MG63 (cell line): ENCODE measurements at regions not wholly inside any gene's neighbourhood (a gene's known extent, or its start where the extent isn't known, plus 50 kb on each side); places are given as distances from the start of the nearest gene placed in this dataset.
"Not testable (repeated sequence)": the region's sequence is repeated elsewhere in the genome, so short reads cannot be mapped to it uniquely, and the experiment has no call there.

Experiments
- DNase-seq: peaks from one replicate; pipeline ENCODE4 v3.0.0-alpha.2; 2020
- H3K27me3 ChIP-seq: fragments of 250-450 bp; sonication (Bioruptor Pico); 2 replicates; pipeline ENCODE4 v1.5.1; 2020; ENCODE audit warnings: mild to moderate bottlenecking, moderate library complexity
- H3K36me3 ChIP-seq: fragments of 250-450 bp; sonication (Bioruptor Pico); 2 replicates; pipeline ENCODE4 v1.5.1; 2020; ENCODE audit warnings: mild to moderate bottlenecking, moderate library complexity
- H3K4me3 ChIP-seq: fragments of 250-450 bp; sonication (Bioruptor Pico); 2 replicates; pipeline ENCODE4 v1.5.1; 2020; ENCODE audit warnings: mild to moderate bottlenecking, moderate library complexity
- H3K9me3 ChIP-seq: fragments of 250-450 bp; sonication (Bioruptor Pico); 2 replicates; pipeline ENCODE4 v1.5.1; 2020; ENCODE audit warnings: mild to moderate bottlenecking, moderate library complexity

- no peaks in the 10 kb centered on the region for H3K27me3 ChIP-seq
- no peak overlapping the region for H3K4me3 ChIP-seq
- DNase-seq, result no peak
- H3K9me3 ChIP-seq, result no peaks in the 10 kb centered on the region
- no peaks in the 10 kb centered on the region for H3K36me3 ChIP-seq
Observed at GRCh38 chr20:53783768-53784167, 190.1 kb upstream of the ZNF217 start.

GRCh38 chr20:53782612-53783246 lies 189.1 kb upstream of the ZNF217 start:
- DNase-seq, result no peak
- Histone ChIP-seq H3K9me3 (no peaks in the 10 kb centered on the region), H3K4me3 (no peak overlapping the region), H3K27me3 (no peaks in the 10 kb centered on the region), H3K36me3 (no peaks in the 10 kb centered on the region)

GRCh38 chr20:53779822-53780221 lies 186.2 kb upstream of the ZNF217 start:
- no peak for DNase-seq
- H3K9me3 ChIP-seq, result no peaks in the 10 kb centered on the region
- no peak overlapping the region for H3K4me3 ChIP-seq
- H3K36me3 ChIP-seq, result no peaks in the 10 kb centered on the region
- no peaks in the 10 kb centered on the region for H3K27me3 ChIP-seq

- no peaks in the 10 kb centered on the region for H3K27me3 ChIP-seq
- no peaks in the 10 kb centered on the region for H3K9me3 ChIP-seq
- no peaks in the 10 kb centered on the region for H3K36me3 ChIP-seq
- no peak for DNase-seq
- H3K4me3 ChIP-seq, result no peak overlapping the region
Observed at GRCh38 chr20:53778736-53779135, 185.1 kb upstream of the ZNF217 start.

GRCh38 chr20:53778041-53778516 lies 184.4 kb upstream of the ZNF217 start:
- Histone ChIP-seq H3K9me3 (no peaks in the 10 kb centered on the region), H3K27me3 (no peaks in the 10 kb centered on the region), H3K4me3 (no peak overlapping the region), H3K36me3 (no peaks in the 10 kb centered on the region)
- DNase-seq, result no peak

GRCh38 chr20:53777402-53777801 lies 183.8 kb upstream of the ZNF217 start:
- DNase-seq, H3K9me3 ChIP-seq, H3K4me3 ChIP-seq, H3K36me3 ChIP-seq, H3K27me3 ChIP-seq: not testable (repeated sequence)

GRCh38 chr20:53776858-53777257 lies 183.2 kb upstream of the ZNF217 start:
- Histone ChIP-seq H3K9me3 (no peaks in the 10 kb centered on the region), H3K4me3 (no peak overlapping the region), H3K36me3 (no peaks in the 10 kb centered on the region), H3K27me3 (no peaks in the 10 kb centered on the region)
- no peak for DNase-seq

GRCh38 chr20:53774461-53775203 lies 181.0 kb upstream of the ZNF217 start:
- Histone ChIP-seq H3K27me3 (no peaks in the 10 kb centered on the region), H3K4me3 (no peak overlapping the region), H3K36me3 (no peaks in the 10 kb centered on the region), H3K9me3 (no peaks in the 10 kb centered on the region)
- DNase-seq, result peak; percentile 88

GRCh38 chr20:53773792-53774401 lies 180.3 kb upstream of the ZNF217 start:
- no peaks in the 10 kb centered on the region for H3K27me3 ChIP-seq
- no peaks in the 10 kb centered on the region for H3K9me3 ChIP-seq
- no peak overlapping the region for H3K4me3 ChIP-seq
- no peaks in the 10 kb centered on the region for H3K36me3 ChIP-seq
- DNase-seq, result peak; percentile 56

- H3K36me3 ChIP-seq, H3K4me3 ChIP-seq, H3K9me3 ChIP-seq, H3K27me3 ChIP-seq: not testable (repeated sequence)
- peak; percentile 60 for DNase-seq
Observed at GRCh38 chr20:53773066-53773791, 179.6 kb upstream of the ZNF217 start.

- Histone ChIP-seq H3K36me3 (no peaks in the 10 kb centered on the region), H3K4me3 (no peak overlapping the region), H3K9me3 (no peaks in the 10 kb centered on the region), H3K27me3 (no peaks in the 10 kb centered on the region)
- no peak for DNase-seq
Observed at GRCh38 chr20:53769041-53769440, 175.4 kb upstream of the ZNF217 start.

- no peaks in the 10 kb centered on the region for H3K27me3 ChIP-seq
- no peak for DNase-seq
- H3K9me3 ChIP-seq, result no peaks in the 10 kb centered on the region
- H3K4me3 ChIP-seq, result no peak overlapping the region
- no peaks in the 10 kb centered on the region for H3K36me3 ChIP-seq
Observed at GRCh38 chr20:53768329-53768728, 174.7 kb upstream of the ZNF217 start.

GRCh38 chr20:53767206-53767930 lies 173.7 kb upstream of the ZNF217 start:
- Histone ChIP-seq H3K27me3 (no peaks in the 10 kb centered on the region), H3K4me3 (no peak overlapping the region), H3K36me3 (no peaks in the 10 kb centered on the region), H3K9me3 (no peaks in the 10 kb centered on the region)
- DNase-seq, result no peak

- no peaks in the 10 kb centered on the region for H3K27me3 ChIP-seq
- H3K4me3 ChIP-seq, result no peak overlapping the region
- H3K9me3 ChIP-seq, result no peaks in the 10 kb centered on the region
- no peak for DNase-seq
- no peaks in the 10 kb centered on the region for H3K36me3 ChIP-seq
Observed at GRCh38 chr20:53764415-53764800, 170.8 kb upstream of the ZNF217 start.

- DNase-seq, result peak; percentile 33
- Histone ChIP-seq H3K9me3 (no peaks in the 10 kb centered on the region), H3K27me3 (no peaks in the 10 kb centered on the region), H3K36me3 (no peaks in the 10 kb centered on the region), H3K4me3 (no peak overlapping the region)
Observed at GRCh38 chr20:53763707-53764414, 170.2 kb upstream of the ZNF217 start.

- not testable (repeated sequence) for H3K9me3 ChIP-seq, H3K36me3 ChIP-seq, DNase-seq, H3K27me3 ChIP-seq, H3K4me3 ChIP-seq
Observed at GRCh38 chr20:53762423-53762798, 168.8 kb upstream of the ZNF217 start.
